Heart right ventricle (tissue), 16 donors: ENCODE measurements at regions not wholly inside any gene's neighbourhood (a gene's known extent, or its start where the extent isn't known, plus 50 kb on each side); places are given as distances from the start of the nearest gene placed in this dataset.

Experiments used
- ATAC-seq, 8 donors: fragments of 200-7000 bp; cut with Tn5 transposase; one replicate each; pipeline ENCODE4 v1.9.1; 2020; ENCODE audit warnings: mild to moderate bottlenecking in 8 of 8, moderate library complexity in 8 of 8, moderate number of reproducible peaks in 1 of 8
- DNase-seq, 2 donors: peaks; one replicate each; pipeline ENCODE4 v3.0.0-alpha.2; 2020
- H3K27ac ChIP-seq, 10 donors: fragments of 200-600 bp; sonication (generic) in 2 of 10; one replicate each; pipeline versions ENCODE4 v1.5.0 to v1.8.0; 2020 to 2022; ENCODE audit warnings: mild to moderate bottlenecking in 3 of 10
- H3K27me3 ChIP-seq, 7 donors: fragments of 200-600 bp; one replicate each; pipeline ENCODE4 v1.8.0; 2021 to 2022; ENCODE audit warnings: mild to moderate bottlenecking in 2 of 7
- H3K36me3 ChIP-seq, 9 donors: fragments of 200-600 bp; sonication (generic) in 1 of 9; one replicate each; pipeline versions ENCODE4 v1.5.0 to v1.8.0; 2020 to 2022; ENCODE audit warnings: mild to moderate bottlenecking in 2 of 9
- H3K4me1 ChIP-seq, 9 donors: fragments of 200-600 bp; sonication (generic) in 1 of 9; one replicate each; pipeline versions ENCODE4 v1.5.0 to v1.8.0; 2020 to 2022; ENCODE audit warnings: mild to moderate bottlenecking in 4 of 9
- H3K4me3 ChIP-seq, 10 donors: fragments of 200-600 bp; sonication (generic) in 2 of 10; one replicate each; pipeline versions ENCODE4 v1.5.0 to v1.8.0; 2020 to 2022; ENCODE audit warnings: mild to moderate bottlenecking in 7 of 10, moderate library complexity in 2 of 10
- H3K9me3 ChIP-seq, 11 donors: fragments of 200-600 bp in 10 of 11; sonication (generic) in 2 of 11; one replicate each; pipeline versions ENCODE4 v1.5.0 to v1.8.0; 2013 to 2022; ENCODE audit warnings: mild to moderate bottlenecking in 2 of 11, control low read depth in 1 of 11, moderate library complexity in 1 of 11
- WGBS, 2 donors: extraction: QIAGEN DNeasy Blood & Tissue Kit; methylation state at CpG; one replicate each; pipeline ENCODE4 v1.1.7; 2013; ENCODE audit warnings: inconsistent platforms in 1 of 2; 5-methylcytosine and 5-hydroxymethylcytosine counted together
- intact Hi-C, 10 donors: fragments of 100-400 bp; cut with DNase I; formaldehyde crosslinking; loops; one replicate each; pipeline versions ENCODE4 v1.11.1 to v1.14.2; 2022
- TF ChIP-seq, protein P1 (sequence below), 9 donors: fragments of 200-600 bp; sonication (generic) in 2 of 9; IDR thresholded peaks; one replicate each; pipeline versions ENCODE4 v1.5.0 to v1.8.0; 2021 to 2022; ENCODE audit warnings: antibody characterized with exemption in 9 of 9, mild to moderate bottlenecking in 5 of 9, moderate library complexity in 1 of 9
- donor health status: Arrhythmogenic right ventricular cardiomyopathy.
- donor health status: ischemic (EF 13 %, LVEDD 7.1; RV severe dilation, severe dysfunction).
- donor health status: healthy with polysubstance abuse.
- donor health status: DM: no; HTN: yes; CAD: no.
- donor health status: DM: no; HTN: no; CAD: no.
- donor health status: ischemic (EF 25% LVEDD 6.9; RV normal size, moderate dysfunction).
- donor health status: ischemic (EF 25% LVEDD 5.7; RV mildly dilated, moderate dysfunction).
- donor health status: healthy.
- donor health status: DM: yes; HTN: yes; CAD: no.
- donor health status: Ischemic cardiomyopathy.
- donor health status: ischemic (EF 35%, LVEDD 5.7; RV mildly dilated, moderate dysfunction).
- donor health status: nonischemic (EF 11% LVEDD 7.7; RV severe dilation, severe dysfunction).
- donor health status: DM: yes; HTN: yes; CAD: no.
- donor health status: PGD.
- donor health status: ischemic (EF 29% LVEDD 5.4; RV normal size, mild dysfunction).
- donor health status: nonischemic (EF 23%, LVEDD 6.1; RV moderate dilation, normal function).

DNA sequence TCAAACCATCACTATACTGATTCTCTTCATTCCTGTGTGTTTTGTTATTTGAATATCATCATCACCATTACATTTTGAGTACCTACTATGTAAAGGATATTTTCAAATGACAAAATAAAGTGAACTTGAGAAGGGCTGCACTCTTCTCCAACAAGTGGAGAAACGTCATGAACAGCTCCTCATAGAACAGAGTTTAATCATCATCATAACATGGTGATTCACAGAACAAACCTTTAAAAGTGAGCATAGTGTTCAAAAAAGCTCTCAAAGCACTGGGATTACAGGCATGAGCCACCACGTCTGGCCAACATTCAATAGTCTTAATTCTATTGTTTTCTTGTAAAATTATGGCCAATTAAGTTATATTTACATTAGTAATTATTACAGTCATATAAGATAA is 993.9 kb downstream of the PDHA2 start:
- TF ChIP-seq, protein P1, sequence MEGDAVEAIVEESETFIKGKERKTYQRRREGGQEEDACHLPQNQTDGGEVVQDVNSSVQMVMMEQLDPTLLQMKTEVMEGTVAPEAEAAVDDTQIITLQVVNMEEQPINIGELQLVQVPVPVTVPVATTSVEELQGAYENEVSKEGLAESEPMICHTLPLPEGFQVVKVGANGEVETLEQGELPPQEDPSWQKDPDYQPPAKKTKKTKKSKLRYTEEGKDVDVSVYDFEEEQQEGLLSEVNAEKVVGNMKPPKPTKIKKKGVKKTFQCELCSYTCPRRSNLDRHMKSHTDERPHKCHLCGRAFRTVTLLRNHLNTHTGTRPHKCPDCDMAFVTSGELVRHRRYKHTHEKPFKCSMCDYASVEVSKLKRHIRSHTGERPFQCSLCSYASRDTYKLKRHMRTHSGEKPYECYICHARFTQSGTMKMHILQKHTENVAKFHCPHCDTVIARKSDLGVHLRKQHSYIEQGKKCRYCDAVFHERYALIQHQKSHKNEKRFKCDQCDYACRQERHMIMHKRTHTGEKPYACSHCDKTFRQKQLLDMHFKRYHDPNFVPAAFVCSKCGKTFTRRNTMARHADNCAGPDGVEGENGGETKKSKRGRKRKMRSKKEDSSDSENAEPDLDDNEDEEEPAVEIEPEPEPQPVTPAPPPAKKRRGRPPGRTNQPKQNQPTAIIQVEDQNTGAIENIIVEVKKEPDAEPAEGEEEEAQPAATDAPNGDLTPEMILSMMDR (IDR thresholded peaks at IDR 0.05) = no peak
- ATAC-seq = no peak
- peaks cover 0 to 2% (median 0%) of the 10 kb centered on the region in 11 donors for H3K9me3 ChIP-seq
- H3K27ac ChIP-seq = no peak overlapping the region
- no peaks in the 10 kb centered on the region for H3K4me1 ChIP-seq
- H3K4me3 ChIP-seq = no peak overlapping the region
- H3K36me3 ChIP-seq = no peaks in the 10 kb centered on the region
- no peak for DNase-seq
- WGBS, 2 donors = 62 to 74% methylated on average over 2 of the region's 2 CpGs
- no peaks in the 10 kb centered on the region for H3K27me3 ChIP-seq
- intact Hi-C loops = no loop called here

DNA sequence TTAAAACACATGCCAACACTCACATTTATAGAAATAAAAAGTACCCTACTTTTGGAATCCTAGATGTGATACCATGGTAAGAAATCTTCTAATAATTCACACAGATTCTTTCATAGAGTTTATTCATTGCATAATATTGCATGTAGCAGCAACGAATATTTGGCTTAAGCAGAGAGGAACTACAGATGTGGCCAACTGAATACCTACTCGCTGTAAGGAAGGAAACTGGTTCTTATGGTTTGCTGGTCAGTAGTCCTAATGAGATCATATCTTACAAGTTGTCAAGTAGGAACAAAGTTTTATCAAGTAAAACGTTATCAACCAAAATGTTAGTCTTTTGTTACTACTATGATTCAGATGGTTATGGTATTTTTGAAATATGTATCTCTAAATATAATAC is 996.1 kb downstream of the PDHA2 start:
- DNase-seq (no peak), ATAC-seq (no peak)
- Histone ChIP-seq H3K9me3 (peaks cover 0 to 2% (median 0%) of the 10 kb centered on the region in 11 donors), H3K27me3 (no peaks in the 10 kb centered on the region), H3K27ac (no peak overlapping the region), H3K4me3 (no peak overlapping the region), H3K4me1 (no peaks in the 10 kb centered on the region), H3K36me3 (no peaks in the 10 kb centered on the region)
- WGBS, 2 donors = 46 to 58% methylated on average over 3 of the region's 3 CpGs
- TF ChIP-seq, protein P1 (IDR thresholded peaks at IDR 0.05) = no peak
- intact Hi-C loops = no loop called here

DNA sequence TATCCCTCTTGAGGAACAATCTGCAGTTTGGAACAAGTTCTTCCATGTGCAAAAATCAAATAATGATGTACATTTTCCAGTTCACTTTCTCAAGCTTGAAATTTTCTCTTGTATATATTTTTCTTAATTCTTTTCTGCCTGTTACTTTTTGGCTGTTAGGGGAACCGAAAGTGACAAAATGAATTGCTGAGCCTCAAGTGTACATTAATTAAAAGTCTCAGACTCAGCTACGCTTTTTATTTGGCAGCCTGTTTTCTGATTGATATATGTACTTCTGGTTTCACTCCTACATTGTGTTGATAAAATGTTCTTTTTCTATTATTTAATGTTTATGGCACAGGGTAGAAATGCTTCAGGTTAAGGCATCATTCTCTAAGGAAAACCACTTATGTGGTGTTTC is 999.5 kb downstream of the PDHA2 start:
- H3K9me3 ChIP-seq = peaks cover 0 to 2% (median 0%) of the 10 kb centered on the region in 11 donors
- ATAC-seq = no peak
- intact Hi-C loops = no loop called here

DNA sequence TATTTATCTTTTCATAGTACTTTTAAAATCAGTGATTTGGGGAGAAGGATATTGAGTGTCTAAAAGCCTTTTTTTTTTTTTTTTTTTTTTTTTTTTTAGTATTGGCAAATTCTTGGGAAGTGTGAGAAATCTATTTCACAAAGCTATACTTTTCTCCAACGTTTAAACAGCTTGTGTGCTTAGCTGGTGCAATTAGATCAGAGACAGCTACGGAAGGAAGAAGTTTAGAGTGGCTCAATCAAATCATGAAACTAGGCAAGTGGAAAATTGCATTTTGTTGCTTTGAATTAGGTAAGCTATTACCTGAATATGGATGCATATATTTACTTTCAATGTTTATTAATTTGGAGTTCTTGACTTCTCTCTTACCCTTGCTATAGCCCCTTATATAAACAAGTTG is 1001.9 kb downstream of the PDHA2 start:
- no peak overlapping the region for H3K4me3 ChIP-seq
- H3K27me3 ChIP-seq = no peaks in the 10 kb centered on the region
- 80 to 81% methylated on average over 2 of the region's 2 CpGs for WGBS, 2 donors
- no peak for DNase-seq
- TF ChIP-seq, protein P1 (IDR thresholded peaks at IDR 0.05) = no peak
- no peaks in the 10 kb centered on the region for H3K36me3 ChIP-seq
- H3K4me1 ChIP-seq = no peaks in the 10 kb centered on the region
- ATAC-seq = no peak
- H3K9me3 ChIP-seq = peaks cover 0 to 2% (median 0%) of the 10 kb centered on the region in 11 donors
- no peak overlapping the region for H3K27ac ChIP-seq
- intact Hi-C loops = no loop called here

More for the DNA sequence above, 999.5 kb downstream of the PDHA2 start:
- TF ChIP-seq, protein P1 (IDR thresholded peaks at IDR 0.05) = no peak
- no peaks in the 10 kb centered on the region for H3K36me3 ChIP-seq
- WGBS, 2 donors = 83 to 90% methylated on average over 2 of the region's 2 CpGs
- no peak for DNase-seq
- no peak overlapping the region for H3K27ac ChIP-seq
- no peaks in the 10 kb centered on the region for H3K27me3 ChIP-seq
- no peak overlapping the region for H3K4me3 ChIP-seq
- no peaks in the 10 kb centered on the region for H3K4me1 ChIP-seq
